ENCODE measurements at regions not wholly inside any gene's neighbourhood (a gene's known extent, or its start where the extent isn't known, plus 50 kb on each side); places are given as distances from the start of the nearest gene placed in this dataset.

- no peak for DNase-seq
These were observed 193.0 kb downstream of the C12orf50 start for GRCh38 chr12:87836190-87836589.

DNA sequence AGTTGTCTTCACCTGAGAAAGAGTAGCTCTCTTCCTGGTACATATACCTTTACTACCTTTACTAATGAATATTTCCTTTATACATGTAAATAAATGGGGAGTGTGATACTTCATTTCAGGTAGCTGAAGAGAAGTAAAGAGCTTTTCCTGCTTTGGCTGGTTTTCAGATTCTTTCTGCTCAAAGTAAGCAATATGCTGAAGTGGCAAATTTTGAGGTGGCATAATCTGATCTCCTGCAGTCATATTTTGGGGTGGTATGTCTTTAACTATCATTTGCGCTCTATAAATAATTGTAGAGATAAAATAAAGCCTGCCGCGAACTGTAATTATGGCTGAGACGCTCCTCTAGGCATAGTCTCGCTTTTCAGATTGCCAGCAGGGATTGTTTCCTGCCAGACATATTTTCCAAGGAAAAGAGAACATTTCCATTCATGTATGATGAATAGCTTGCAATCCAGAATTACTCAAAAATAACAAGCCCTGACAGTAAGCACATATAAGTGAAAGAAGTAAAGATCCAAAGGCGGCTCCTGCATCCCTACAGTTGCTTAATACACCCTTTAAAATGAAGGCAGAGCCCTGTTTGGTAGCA is 200.7 kb downstream of the C12orf50 start:
- DNase-seq: no peak

- DNase-seq: no peak
These were observed 201.4 kb downstream of the C12orf50 start for GRCh38 chr12:87827638-87828264.

DNA sequence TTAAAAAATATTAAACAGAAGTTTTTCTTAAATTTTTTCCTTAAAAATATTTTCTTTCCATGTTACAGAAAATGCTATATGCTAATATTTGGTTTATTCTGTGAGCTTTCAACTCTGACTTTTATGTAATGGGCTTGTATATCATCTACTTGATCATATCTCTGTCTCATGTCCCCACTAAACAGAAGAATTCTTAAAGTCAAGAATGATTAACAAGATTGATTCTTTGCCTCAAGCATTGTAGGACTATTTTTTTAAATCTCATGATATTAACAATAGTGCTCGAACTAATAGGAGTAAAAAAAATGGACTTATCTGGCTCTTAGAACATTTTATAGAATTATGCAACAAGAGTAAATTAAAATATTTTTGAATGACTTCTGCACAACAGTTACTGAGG is 206.3 kb downstream of the C12orf50 start:
- DNase-seq: no peak

GRCh38 chr12:87820524-87821202 is 208.5 kb downstream of the C12orf50 start:
- no peak for DNase-seq

- no peak for DNase-seq
These were observed 210.8 kb downstream of the C12orf50 start for GRCh38 chr12:87818441-87818840.

DNA sequence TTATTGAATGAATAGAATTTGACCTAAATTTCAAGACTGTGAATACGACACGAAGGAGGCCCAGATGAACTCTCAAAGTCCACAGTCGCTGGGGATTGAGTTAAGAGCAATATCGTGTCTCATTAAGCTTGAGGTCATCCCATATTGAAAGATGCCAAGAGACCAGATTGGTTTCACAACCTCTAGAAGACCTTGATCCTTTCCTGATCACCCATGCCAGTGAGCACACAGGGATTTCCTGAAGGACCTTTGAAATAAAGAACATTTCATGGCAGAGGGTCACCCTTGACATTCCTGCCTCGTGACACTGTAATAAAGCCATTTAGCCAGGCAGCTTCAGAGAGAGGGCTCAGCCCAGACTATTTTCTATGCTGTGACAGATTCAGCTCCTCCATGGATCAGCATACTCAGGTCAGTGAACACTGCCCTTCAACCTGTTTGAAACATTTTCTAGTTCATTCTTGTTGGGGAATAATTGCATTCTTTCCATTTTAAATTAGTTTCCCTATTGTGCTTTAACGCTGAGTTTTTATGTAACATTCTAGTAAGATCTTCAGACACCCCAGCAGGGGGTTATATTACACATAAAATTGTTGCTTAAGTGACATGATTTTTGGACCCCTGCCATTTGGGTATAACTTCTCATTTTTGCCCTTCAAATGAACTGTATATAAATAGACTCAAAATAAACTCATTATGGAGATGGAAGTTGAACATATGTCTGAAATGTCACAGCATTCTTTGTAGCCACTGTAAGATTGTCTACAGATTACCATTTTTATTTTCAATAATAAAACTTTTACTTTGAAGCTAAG is 213.2 kb downstream of the C12orf50 start:
- DNase-seq: no peak

GRCh38 chr12:87814625-87815024 is 214.6 kb downstream of the C12orf50 start:
- no peak for DNase-seq

GRCh38 chr12:87813476-87814234 is 215.5 kb downstream of the C12orf50 start:
- no peak for DNase-seq

DNA sequence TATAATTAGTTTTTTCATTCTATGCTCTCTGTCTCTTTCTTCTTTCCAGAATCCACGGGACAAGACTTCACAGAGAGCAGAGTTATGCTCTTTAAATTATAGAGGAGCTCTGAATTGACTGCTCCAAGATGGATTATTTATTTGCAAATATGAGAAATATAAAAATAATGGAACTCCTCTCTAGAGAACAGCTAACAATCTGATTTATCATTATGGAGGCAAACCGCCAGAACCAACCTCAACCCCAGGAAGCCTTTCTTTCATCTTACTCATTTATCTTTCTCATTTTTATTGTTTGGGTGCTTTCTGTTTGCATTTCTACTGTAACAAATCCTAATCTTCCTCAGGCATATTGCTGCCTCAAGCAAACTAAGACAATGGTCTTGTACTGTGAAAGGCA is 216.5 kb downstream of the C12orf50 start:
- no peak for DNase-seq

DNA sequence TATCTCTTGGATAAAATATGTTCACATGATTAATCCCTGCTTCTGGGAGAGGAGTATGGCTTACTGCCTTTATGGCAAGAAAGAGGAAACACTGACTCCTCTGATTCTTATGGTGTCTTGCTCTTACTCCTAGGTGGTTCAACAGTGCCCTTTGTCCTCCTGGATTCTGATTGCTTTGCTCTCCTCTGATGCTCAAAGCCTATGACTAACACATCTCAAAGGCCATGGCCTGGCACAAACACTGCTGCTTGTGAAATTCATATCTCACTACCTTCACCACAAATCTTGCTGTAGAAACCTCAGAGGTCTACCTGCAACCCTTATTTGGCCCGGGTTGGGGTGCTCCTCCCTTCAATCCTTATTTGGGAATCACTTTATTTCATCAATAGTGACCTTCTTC is 217.2 kb downstream of the C12orf50 start:
- DNase-seq: no peak

- no peak for DNase-seq
These were observed 219.3 kb downstream of the C12orf50 start for GRCh38 chr12:87809916-87810315.

GRCh38 chr12:87807086-87807485 is 222.1 kb downstream of the C12orf50 start:
- DNase-seq: no peak

DNA sequence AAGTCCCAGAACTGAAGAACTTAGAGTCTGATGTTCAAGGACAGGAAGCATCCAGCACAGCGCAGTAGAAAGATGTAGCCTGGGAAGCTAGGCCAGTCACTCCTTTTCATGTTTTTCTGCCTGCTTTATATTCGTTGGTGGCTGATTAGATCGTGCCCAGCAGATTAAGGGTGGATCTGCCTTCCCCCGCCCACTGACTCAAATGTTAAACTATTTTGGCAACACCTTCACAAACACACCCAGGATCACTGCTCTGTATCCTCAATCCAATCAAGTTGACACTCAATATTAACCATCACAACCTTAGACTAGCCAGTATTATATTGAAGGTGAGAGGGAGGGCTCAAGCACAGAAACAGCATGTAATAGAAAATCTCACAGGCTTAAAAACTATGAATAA is 222.9 kb downstream of the C12orf50 start:
- no peak for DNase-seq

DNA sequence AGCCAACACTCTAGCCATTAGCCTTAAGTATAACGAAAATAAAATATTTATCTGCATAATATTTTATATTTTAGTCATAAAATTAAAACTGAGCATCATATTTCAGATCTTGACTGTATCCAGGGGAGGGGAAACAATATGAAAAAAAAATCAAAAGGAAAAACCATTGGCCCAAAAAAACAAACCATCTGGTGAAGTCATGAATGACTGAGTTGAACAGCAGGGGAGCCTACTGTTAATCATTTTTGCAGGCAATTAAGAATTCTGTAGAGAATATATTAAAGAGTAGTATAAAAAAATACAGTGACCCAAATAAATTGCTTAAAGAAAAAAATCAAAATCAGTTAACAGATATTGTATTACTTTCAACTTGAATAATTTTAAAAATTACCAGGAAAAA is 224.8 kb downstream of the C12orf50 start:
- DNase-seq: no peak

- DNase-seq: no peak
These were observed 226.5 kb downstream of the C12orf50 start for GRCh38 chr12:87802721-87803011.

- DNase-seq: peak; percentile 8
These were observed 227.1 kb downstream of the C12orf50 start for GRCh38 chr12:87801860-87802720.

DNA sequence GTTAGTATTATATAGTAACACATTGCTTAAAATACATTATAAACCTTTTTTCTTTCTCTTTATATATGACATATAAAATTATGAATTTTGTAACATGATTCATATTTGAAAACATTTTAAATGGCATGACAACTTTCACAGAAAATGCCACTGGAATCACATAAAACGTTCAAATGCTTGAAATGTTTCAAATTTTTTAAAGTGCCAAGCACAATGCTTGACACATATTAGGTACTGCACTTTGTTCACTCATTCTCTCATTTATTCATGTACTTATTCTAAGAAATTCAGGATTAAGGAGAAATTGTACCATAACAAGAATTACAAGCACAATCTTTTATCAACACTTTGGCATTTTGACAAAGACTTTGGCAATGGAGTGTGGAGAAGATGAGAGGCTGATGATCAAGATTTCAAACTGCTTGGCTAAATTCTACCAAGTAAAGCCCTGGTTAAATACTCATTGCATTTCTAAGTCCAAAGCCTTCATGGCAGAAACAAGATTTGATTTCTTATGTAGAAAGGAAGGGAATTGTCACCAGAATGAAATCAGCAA is 232.2 kb downstream of the C12orf50 start:
- DNase-seq: no peak

DNA sequence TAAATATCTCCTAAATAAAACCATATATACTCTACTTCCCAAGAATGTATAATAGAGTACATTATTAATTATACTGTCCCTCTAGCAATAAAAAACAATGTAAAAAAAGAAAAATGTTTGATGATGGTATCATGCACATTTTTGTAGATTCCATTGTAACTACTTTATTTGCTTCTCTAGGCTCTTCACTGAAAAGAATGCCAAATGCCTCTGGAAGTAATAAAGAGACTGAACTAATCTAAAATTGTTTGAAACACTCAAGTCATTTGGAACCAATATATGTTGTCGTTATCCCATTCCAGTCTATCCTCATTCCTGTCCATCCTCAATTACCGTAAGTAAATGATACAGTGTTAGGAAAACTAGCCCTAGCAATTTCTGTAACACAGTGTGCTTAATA is 233.6 kb downstream of the C12orf50 start:
- no peak for DNase-seq

GRCh38 chr12:87794854-87795253 is 234.3 kb downstream of the C12orf50 start:
- no peak for DNase-seq

- DNase-seq: no peak
These were observed 236.1 kb downstream of the C12orf50 start for GRCh38 chr12:87793131-87793530.

- DNase-seq: no peak
These were observed 244.9 kb downstream of the C12orf50 start for GRCh38 chr12:87784350-87784749.
